ENCODE measurements at regions not wholly inside any gene's neighbourhood (a gene's known extent, or its start where the extent isn't known, plus 50 kb on each side); places are given as distances from the start of the nearest gene placed in this dataset.

DNA sequence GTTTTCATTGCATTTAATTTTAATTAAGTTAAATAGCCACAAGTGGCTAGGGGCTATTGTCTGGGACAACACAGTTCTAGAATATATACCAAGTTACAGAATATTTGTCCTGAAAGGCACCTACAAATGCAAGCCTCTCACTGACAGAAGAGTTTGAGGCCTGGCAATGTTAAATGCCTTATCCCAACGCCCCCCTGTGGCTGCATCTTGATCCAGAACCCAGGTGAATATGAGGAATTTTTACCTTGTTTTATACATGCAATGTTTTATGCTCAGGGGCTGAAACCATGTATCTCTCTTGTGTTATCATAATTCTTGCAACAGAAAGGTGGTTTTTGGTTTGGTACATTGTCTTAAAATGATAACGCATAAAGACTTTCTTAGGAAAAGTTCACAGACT is 71.8 kb upstream of the SEC11C start:
- CTCF ChIA-PET, result interaction anchor here (0.8 to 18.8 kb wide), 8 partner anchors 11 to 374 kb away, joined by 3 to 471 read pairs (median 3); partner anchors contain the start of gene ZNF532
- Histone ChIP-seq H3K36me3 (replicated peaks in 1 of 2; ENCODE audit: control extremely low read depth in 1 of 2, control insufficient read depth in 1 of 2, extremely low read depth in 1 of 2, insufficient read depth in 2 of 2, low read length in 1 of 2) (no peaks in the 10 kb centered on the region), H4K20me1 (ENCODE audit: control insufficient read depth, insufficient read depth, low read length, poor library complexity, severe bottlenecking) (no peaks in the 10 kb centered on the region), H3K27me3 (replicated peaks in 1 of 4; ENCODE audit: control extremely low read depth in 1 of 4, control insufficient read depth in 3 of 4, insufficient read depth in 4 of 4, low read length in 3 of 4) (no peaks in the 10 kb centered on the region), H2AFZ (ENCODE audit: insufficient read depth, low read depth, low read length, poor library complexity, severe bottlenecking) (no peak overlapping the region), H3K4me3 (ENCODE audit: control extremely low read depth in 1 of 5, extremely low read depth in 1 of 5, insufficient read depth in 1 of 5, low read depth in 2 of 5, low read length in 4 of 5) (no peak overlapping the region), H3K27ac (ENCODE audit: low read length in 2 of 2) (no peak overlapping the region), H3K79me2 (ENCODE audit: control insufficient read depth, insufficient read depth, low read length) (no peaks in the 10 kb centered on the region), H3K4me1 (ENCODE audit: control insufficient read depth in 2 of 2, insufficient read depth in 2 of 2, low read length in 2 of 2) (peaks cover 15 to 24% of the 10 kb centered on the region in 2 donors), H3K9me3 (ENCODE audit: control extremely low read depth in 1 of 3, control insufficient read depth in 2 of 3, insufficient read depth in 1 of 3, low read length in 2 of 3) (no peaks in the 10 kb centered on the region), H3K9ac (ENCODE audit: low read length) (no peak overlapping the region), H3K4me2 (replicated peaks; ENCODE audit: low read depth, low read length, poor library complexity, severe bottlenecking) (no peak overlapping the region)
- Mint-ChIP-seq H3K4me3 (no peak overlapping the region), H3K9me3 (ENCODE audit: insufficient read depth) (no peaks in the 10 kb centered on the region), H3K27me3 (no peaks in the 10 kb centered on the region), H3K4me1 (peaks cover 17% of the 10 kb centered on the region), H3K27ac (no peak overlapping the region)
- POLR2A ChIA-PET, result no interaction called here
- 100% methylated on average over 1 of the region's 2 CpGs for WGBS (ENCODE audit: insufficient coverage)
- no peak for ATAC-seq (ENCODE audit: low read depth)
- no peak for DNase-seq
- TF ChIP-seq, protein P1, sequence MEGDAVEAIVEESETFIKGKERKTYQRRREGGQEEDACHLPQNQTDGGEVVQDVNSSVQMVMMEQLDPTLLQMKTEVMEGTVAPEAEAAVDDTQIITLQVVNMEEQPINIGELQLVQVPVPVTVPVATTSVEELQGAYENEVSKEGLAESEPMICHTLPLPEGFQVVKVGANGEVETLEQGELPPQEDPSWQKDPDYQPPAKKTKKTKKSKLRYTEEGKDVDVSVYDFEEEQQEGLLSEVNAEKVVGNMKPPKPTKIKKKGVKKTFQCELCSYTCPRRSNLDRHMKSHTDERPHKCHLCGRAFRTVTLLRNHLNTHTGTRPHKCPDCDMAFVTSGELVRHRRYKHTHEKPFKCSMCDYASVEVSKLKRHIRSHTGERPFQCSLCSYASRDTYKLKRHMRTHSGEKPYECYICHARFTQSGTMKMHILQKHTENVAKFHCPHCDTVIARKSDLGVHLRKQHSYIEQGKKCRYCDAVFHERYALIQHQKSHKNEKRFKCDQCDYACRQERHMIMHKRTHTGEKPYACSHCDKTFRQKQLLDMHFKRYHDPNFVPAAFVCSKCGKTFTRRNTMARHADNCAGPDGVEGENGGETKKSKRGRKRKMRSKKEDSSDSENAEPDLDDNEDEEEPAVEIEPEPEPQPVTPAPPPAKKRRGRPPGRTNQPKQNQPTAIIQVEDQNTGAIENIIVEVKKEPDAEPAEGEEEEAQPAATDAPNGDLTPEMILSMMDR (IDR thresholded peaks at IDR 0.05), result no peak
- TF ChIP-seq EZH2 (IDR thresholded peaks at IDR 0.05; ENCODE audit: borderline replicate concordance, insufficient read depth, low read depth, low read length, poor library complexity, severe bottlenecking), result no peak
- intact Hi-C loops (cut with micrococcal nuclease), result no loop called here

DNA sequence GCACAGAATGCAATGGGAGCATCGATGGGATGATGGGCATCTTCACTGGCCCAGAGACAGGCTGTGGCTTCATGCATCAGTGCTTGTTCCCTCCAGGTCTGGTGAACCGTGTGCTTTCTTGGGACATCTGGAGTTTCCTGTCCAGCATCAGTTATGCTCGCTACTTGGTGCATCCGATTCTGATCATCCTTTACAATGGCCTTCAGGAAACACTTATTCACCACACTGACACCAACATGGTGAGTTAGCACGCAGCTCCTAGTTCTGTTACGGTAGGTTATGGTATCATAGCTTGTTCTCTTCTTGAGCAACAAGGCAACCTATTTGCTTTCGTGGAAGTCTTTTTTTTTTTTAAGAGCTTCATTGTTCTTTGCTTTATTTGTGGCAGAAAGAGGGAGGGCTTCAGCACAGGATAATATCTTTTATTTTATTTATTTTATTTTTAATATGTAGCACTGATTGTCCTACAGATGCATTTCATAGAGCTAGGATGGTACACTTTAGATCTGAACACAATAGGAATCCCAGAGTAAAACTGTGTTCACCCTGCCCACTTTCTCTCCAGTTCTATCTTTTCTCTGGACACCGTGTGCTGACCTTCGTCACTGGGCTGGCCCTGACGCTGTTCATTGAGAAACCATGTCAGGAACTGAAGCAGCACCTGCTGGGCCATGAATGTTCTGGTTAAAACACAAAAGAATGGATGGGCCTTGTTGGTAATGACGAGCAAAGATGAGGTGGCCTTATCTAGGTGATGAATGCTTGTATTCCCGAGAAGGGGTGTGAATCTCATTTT is 71.2 kb upstream of the SEC11C start:
- H2AFZ ChIP-seq (ENCODE audit: insufficient read depth, low read depth, low read length, poor library complexity, severe bottlenecking), result no peak overlapping the region
- ATAC-seq (ENCODE audit: low read depth), result no peak
- H3K27ac ChIP-seq (ENCODE audit: low read length in 2 of 2), result no peak overlapping the region
- H3K27ac Mint-ChIP-seq, result no peak overlapping the region
- no peaks in the 10 kb centered on the region for H3K9me3 ChIP-seq (ENCODE audit: control extremely low read depth in 1 of 3, control insufficient read depth in 2 of 3, insufficient read depth in 1 of 3, low read length in 2 of 3)
- H3K4me3 ChIP-seq (ENCODE audit: control extremely low read depth in 1 of 5, extremely low read depth in 1 of 5, insufficient read depth in 1 of 5, low read depth in 2 of 5, low read length in 4 of 5), result no peak overlapping the region
- ChIA-PET POLR2A (no interaction called here), CTCF (interaction anchor here (0.6 to 18.8 kb wide), 13 partner anchors 11 to 535 kb away, joined by 3 to 471 read pairs (median 3); partner anchors contain the start of gene ZNF532)
- no peak overlapping the region for H3K9ac ChIP-seq (ENCODE audit: low read length)
- intact Hi-C loops (cut with micrococcal nuclease), result no loop called here
- H4K20me1 ChIP-seq (ENCODE audit: control insufficient read depth, insufficient read depth, low read length, poor library complexity, severe bottlenecking), result no peaks in the 10 kb centered on the region
- no peaks in the 10 kb centered on the region for H3K27me3 Mint-ChIP-seq
- no peaks in the 10 kb centered on the region for H3K9me3 Mint-ChIP-seq (ENCODE audit: insufficient read depth)
- H3K4me1 ChIP-seq (ENCODE audit: control insufficient read depth in 2 of 2, insufficient read depth in 2 of 2, low read length in 2 of 2), result peaks cover 14 to 26% of the 10 kb centered on the region in 2 donors
- no peak overlapping the region for H3K4me2 ChIP-seq (replicated peaks; ENCODE audit: low read depth, low read length, poor library complexity, severe bottlenecking)
- no peaks in the 10 kb centered on the region for H3K27me3 ChIP-seq (replicated peaks in 1 of 4; ENCODE audit: control extremely low read depth in 1 of 4, control insufficient read depth in 3 of 4, insufficient read depth in 4 of 4, low read length in 3 of 4)
- TF ChIP-seq, protein P1 (IDR thresholded peaks at IDR 0.05), result no peak
- no peaks in the 10 kb centered on the region for H3K36me3 ChIP-seq (replicated peaks in 1 of 2; ENCODE audit: control extremely low read depth in 1 of 2, control insufficient read depth in 1 of 2, extremely low read depth in 1 of 2, insufficient read depth in 2 of 2, low read length in 1 of 2)
- 93% methylated on average over 6 of the region's 12 CpGs for WGBS (ENCODE audit: insufficient coverage)
- H3K79me2 ChIP-seq (ENCODE audit: control insufficient read depth, insufficient read depth, low read length), result no peaks in the 10 kb centered on the region
- peaks cover 17% of the 10 kb centered on the region for H3K4me1 Mint-ChIP-seq
- no peak overlapping the region for H3K4me3 Mint-ChIP-seq
- no peak for DNase-seq
